HepG2 (cell line): ENCODE measurements at regions not wholly inside any gene's neighbourhood (a gene's known extent, or its start where the extent isn't known, plus 50 kb on each side); places are given as distances from the start of the nearest gene placed in this dataset.

ENCODE experiments used
- ARNT2 ChIP-seq: sonication (generic); formaldehyde crosslinking; IDR thresholded peaks from 2 replicates; pipeline ENCODE4 v1.8.0; 2022; ENCODE audit warnings: mild to moderate bottlenecking, low read depth, missing genetic modification reagents, moderate library complexity
- HCFC1 ChIP-seq: fragments of 150-350 bp; IDR thresholded peaks from 2 replicates; pipeline ENCODE4 v1.6.1; 2014; ENCODE audit warnings: low read depth, low read length
- HNRNPL ChIP-seq: fragments of 200-400 bp; formaldehyde crosslinking; IDR thresholded peaks from 2 replicates; pipeline ENCODE4 v1.6.1; 2017; ENCODE audit warnings: mild to moderate bottlenecking, low read depth, low read length
- MXI1 ChIP-seq: IDR thresholded peaks from 3 replicates; pipeline ENCODE4 v1.6.1; 2012; ENCODE audit warnings: low read depth, low read length, inconsistent platforms, borderline replicate concordance
- SMARCC2 ChIP-seq: fragments of 450-650 bp; IDR thresholded peaks from 2 replicates; pipeline ENCODE4 v1.6.1; 2017; ENCODE audit warnings: antibody characterized with exemption, mild to moderate bottlenecking

DNA sequence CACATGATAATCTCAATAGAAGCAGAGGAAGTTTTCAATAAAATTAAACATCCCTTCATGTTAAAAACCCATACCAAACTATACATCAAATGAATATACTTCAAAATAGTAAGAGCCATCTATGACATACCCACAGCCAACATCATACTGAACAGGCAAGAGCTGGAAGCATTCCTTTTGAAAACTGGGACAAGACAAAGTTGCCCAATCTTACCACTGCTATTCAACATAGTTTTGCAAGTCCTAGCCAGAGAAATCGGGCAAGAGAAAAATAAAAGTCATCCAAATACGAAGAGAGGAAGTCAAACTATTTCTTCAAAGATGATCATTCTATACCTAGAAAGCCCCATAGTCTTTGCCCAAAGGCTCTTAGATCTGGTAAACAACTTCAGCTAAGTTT, 454.7 kb upstream of the PRICKLE1 start:
- TF ChIP-seq SMARCC2 (no peak), HCFC1 (no peak), HNRNPL (no peak), MXI1 (no peak), ARNT2 (CRISPR knock-in tag) (no peak)
